ENCODE measurements at regions not wholly inside any gene's neighbourhood (a gene's known extent, or its start where the extent isn't known, plus 50 kb on each side); places are given as distances from the start of the nearest gene placed in this dataset.

- peaks cover 0 to 4% (median 2%) of the 10 kb centered on the region in 3 donors for H3K9me3 Mint-ChIP-seq
- no peak overlapping the region for H3K27ac Mint-ChIP-seq
- peaks cover 10% of the 10 kb centered on the region for H3K27me3 Mint-ChIP-seq
- no peak overlapping the region for H3K4me3 Mint-ChIP-seq
- H3K36me3 Mint-ChIP-seq, result peaks cover 1% of the 10 kb centered on the region
- H3K4me1 Mint-ChIP-seq, result no peaks in the 10 kb centered on the region
Observed at GRCh38 chr7:25923741-25924460, 228.1 kb upstream of the NFE2L3 start.

GRCh38 chr7:25926009-25926408 lies 226.0 kb upstream of the NFE2L3 start:
- Mint-ChIP-seq H3K4me3 (no peak overlapping the region), H3K9me3 (peaks cover 0 to 6% (median 2%) of the 10 kb centered on the region in 3 donors), H3K36me3 (peaks cover 1% of the 10 kb centered on the region), H3K27ac (no peak overlapping the region), H3K4me1 (no peaks in the 10 kb centered on the region), H3K27me3 (peaks cover 15% of the 10 kb centered on the region)

- H3K36me3 Mint-ChIP-seq, result peaks cover 1% of the 10 kb centered on the region
- H3K4me1 Mint-ChIP-seq, result no peaks in the 10 kb centered on the region
- H3K4me3 Mint-ChIP-seq, result no peak overlapping the region
- no peak overlapping the region for H3K27ac Mint-ChIP-seq
- peaks cover 15% of the 10 kb centered on the region for H3K27me3 Mint-ChIP-seq
- peaks cover 0 to 6% (median 2%) of the 10 kb centered on the region in 3 donors for H3K9me3 Mint-ChIP-seq
Observed at GRCh38 chr7:25926451-25926850, 225.5 kb upstream of the NFE2L3 start.

- H3K27ac Mint-ChIP-seq, result no peak overlapping the region
- no peak overlapping the region for H3K4me3 Mint-ChIP-seq
- peaks cover 15% of the 10 kb centered on the region for H3K27me3 Mint-ChIP-seq
- no peaks in the 10 kb centered on the region for H3K4me1 Mint-ChIP-seq
- peaks cover 0 to 6% (median 2%) of the 10 kb centered on the region in 3 donors for H3K9me3 Mint-ChIP-seq
- H3K36me3 Mint-ChIP-seq, result peaks cover 1% of the 10 kb centered on the region
Observed at GRCh38 chr7:25926891-25927625, 224.9 kb upstream of the NFE2L3 start.

GRCh38 chr7:25927626-25927978 lies 224.4 kb upstream of the NFE2L3 start:
- no peaks in the 10 kb centered on the region for H3K4me1 Mint-ChIP-seq
- H3K27me3 Mint-ChIP-seq, result peaks cover 15% of the 10 kb centered on the region
- no peak overlapping the region for H3K4me3 Mint-ChIP-seq
- peaks cover 0 to 6% (median 0%) of the 10 kb centered on the region in 3 donors for H3K9me3 Mint-ChIP-seq
- H3K36me3 Mint-ChIP-seq, result peaks cover 1% of the 10 kb centered on the region
- H3K27ac Mint-ChIP-seq, result no peak overlapping the region

- Mint-ChIP-seq H3K4me3 (no peak overlapping the region), H3K27me3 (peaks cover 20% of the 10 kb centered on the region), H3K4me1 (no peaks in the 10 kb centered on the region), H3K9me3 (peaks cover 0 to 11% (median 9%) of the 10 kb centered on the region in 3 donors), H3K27ac (no peak overlapping the region), H3K36me3 (peaks cover 1% of the 10 kb centered on the region)
Observed at GRCh38 chr7:25928549-25929330, 223.3 kb upstream of the NFE2L3 start.

- Mint-ChIP-seq H3K36me3 (peaks cover 1% of the 10 kb centered on the region), H3K4me1 (no peaks in the 10 kb centered on the region), H3K27me3 (peaks cover 23% of the 10 kb centered on the region), H3K4me3 (no peak overlapping the region), H3K9me3 (peaks cover 2 to 18% (median 16%) of the 10 kb centered on the region in 3 donors), H3K27ac (no peak overlapping the region)
Observed at GRCh38 chr7:25929448-25929847, 222.6 kb upstream of the NFE2L3 start.

GRCh38 chr7:25930492-25931048 lies 221.4 kb upstream of the NFE2L3 start:
- peaks cover 24% of the 10 kb centered on the region for H3K27me3 Mint-ChIP-seq
- no peak overlapping the region for H3K4me3 Mint-ChIP-seq
- H3K36me3 Mint-ChIP-seq, result peaks cover 1% of the 10 kb centered on the region
- H3K27ac Mint-ChIP-seq, result no peak overlapping the region
- no peaks in the 10 kb centered on the region for H3K4me1 Mint-ChIP-seq
- H3K9me3 Mint-ChIP-seq, result peaks cover 4 to 24% (median 23%) of the 10 kb centered on the region in 3 donors

GRCh38 chr7:25931156-25931555 lies 220.8 kb upstream of the NFE2L3 start:
- Mint-ChIP-seq H3K9me3 (peaks cover 4 to 26% (median 24%) of the 10 kb centered on the region in 3 donors), H3K36me3 (peaks cover 1% of the 10 kb centered on the region), H3K27ac (no peak overlapping the region), H3K4me1 (no peaks in the 10 kb centered on the region), H3K27me3 (peaks cover 21% of the 10 kb centered on the region), H3K4me3 (no peak overlapping the region)

- Mint-ChIP-seq H3K4me3 (no peak overlapping the region), H3K9me3 (peaks cover 4 to 29% (median 28%) of the 10 kb centered on the region in 3 donors), H3K27me3 (peaks cover 15% of the 10 kb centered on the region), H3K36me3 (no peaks in the 10 kb centered on the region), H3K4me1 (no peaks in the 10 kb centered on the region), H3K27ac (no peak overlapping the region)
Observed at GRCh38 chr7:25933921-25934320, 218.1 kb upstream of the NFE2L3 start.

- H3K9me3 Mint-ChIP-seq, result peaks cover 0 to 8% (median 5%) of the 10 kb centered on the region in 3 donors
- H3K4me1 Mint-ChIP-seq, result peaks cover 0 to 7% (median 0%) of the 10 kb centered on the region in 3 donors
- H3K27me3 Mint-ChIP-seq, result peaks cover 16% of the 10 kb centered on the region
- H3K4me3 Mint-ChIP-seq, result peak overlapping the region in 1 of 4 donors; percentile 31
- H3K36me3 Mint-ChIP-seq, result peaks cover 2% of the 10 kb centered on the region
- H3K27ac Mint-ChIP-seq, result no peak overlapping the region
Observed at GRCh38 chr7:25940086-25940906, 211.7 kb upstream of the NFE2L3 start.

GRCh38 chr7:25944777-25945515 lies 207.1 kb upstream of the NFE2L3 start:
- peaks cover 12 to 24% (median 16%) of the 10 kb centered on the region in 3 donors for H3K4me1 Mint-ChIP-seq
- peaks cover 4% of the 10 kb centered on the region for H3K36me3 Mint-ChIP-seq
- peaks cover 46% of the 10 kb centered on the region for H3K27me3 Mint-ChIP-seq
- H3K9me3 Mint-ChIP-seq, result peaks cover 0 to 5% (median 2%) of the 10 kb centered on the region in 3 donors
- H3K27ac Mint-ChIP-seq, result peak overlapping the region in 1 of 3 donors; percentile 61
- no peak overlapping the region for H3K4me3 Mint-ChIP-seq

- H3K4me1 Mint-ChIP-seq, result peaks cover 14 to 25% (median 19%) of the 10 kb centered on the region in 3 donors
- H3K4me3 Mint-ChIP-seq, result no peak overlapping the region
- peaks cover 0 to 5% (median 2%) of the 10 kb centered on the region in 3 donors for H3K9me3 Mint-ChIP-seq
- peaks cover 2% of the 10 kb centered on the region for H3K36me3 Mint-ChIP-seq
- H3K27me3 Mint-ChIP-seq, result peaks cover 44% of the 10 kb centered on the region
- no peak overlapping the region for H3K27ac Mint-ChIP-seq
Observed at GRCh38 chr7:25945608-25946007, 206.4 kb upstream of the NFE2L3 start.
